K562 (cell line): ENCODE measurements at regions not wholly inside any gene's neighbourhood (a gene's known extent, or its start where the extent isn't known, plus 50 kb on each side); places are given as distances from the start of the nearest gene placed in this dataset.

ENCODE experiments used
- ATF4 ChIP-seq: fragments of 450-650 bp; formaldehyde crosslinking; IDR thresholded peaks from 2 replicates; pipeline ENCODE4 v1.4.0; 2022; ENCODE audit warnings: mild to moderate bottlenecking, moderate library complexity
- CBFA2T3 ChIP-seq: fragments of 450-650 bp; IDR thresholded peaks from 2 replicates; pipeline ENCODE4 v1.6.1; 2017
- EWSR1 ChIP-seq: fragments of 450-650 bp; IDR thresholded peaks from 2 replicates; pipeline ENCODE4 v1.6.1; 2018; ENCODE audit warnings: borderline replicate concordance, mild to moderate bottlenecking, low read depth, moderate library complexity; ENCODE audit not compliant: partially characterized antibody
- FOXA1 ChIP-seq: fragments of 450-650 bp; IDR thresholded peaks from 2 replicates; pipeline ENCODE4 v1.6.1; 2016; ENCODE audit warnings: mild to moderate bottlenecking, borderline replicate concordance
- FOXJ2 ChIP-seq: fragments of 200-800 bp; sonication (Bioruptor generic); IDR thresholded peaks from 2 replicates; pipeline ENCODE4 v1.6.1; 2016; ENCODE audit warnings: missing genetic modification characterization, missing compliant biosample characterization
- FOXM1 ChIP-seq, 2 experiments: fragments of 450-650 bp in 1 of 2; sonication (generic) in 1 of 2; formaldehyde crosslinking in 1 of 2; IDR thresholded peaks; 2 replicates each; pipeline versions ENCODE4 v1.6.1 to v1.9.0; 2017 to 2022; ENCODE audit warnings: low read depth in 2 of 2, mild to moderate bottlenecking in 2 of 2, missing genetic modification reagents in 1 of 2, moderate library complexity in 1 of 2
- JUNB ChIP-seq: fragments of 450-650 bp; formaldehyde crosslinking; conservative IDR thresholded peaks from 2 replicates; pipeline ENCODE4 v1.4.0; 2020; ENCODE audit warnings: mild to moderate bottlenecking
- JUND ChIP-seq, 2 experiments: IDR thresholded peaks; 2 replicates in 1 of 2; 3 replicates in 1 of 2; pipeline ENCODE4 v1.6.1; 2011; ENCODE audit warnings: borderline replicate concordance in 2 of 2, low read depth in 2 of 2, low read length in 2 of 2, improper control_type of control experiment in 1 of 2, missing biosample characterization in 1 of 2, missing genetic modification characterization in 1 of 2, missing genetic modification reagents in 1 of 2
- KLF6 ChIP-seq: fragments of 250-450 bp; sonication (Bioruptor Pico); IDR thresholded peaks from 2 replicates; pipeline ENCODE4 v1.4.0; 2020; ENCODE audit warnings: mild to moderate bottlenecking, moderate library complexity, borderline replicate concordance
- MTA2 ChIP-seq: fragments of 450-650 bp; IDR thresholded peaks from 2 replicates; pipeline ENCODE4 v1.6.1; 2016; ENCODE audit warnings: low read depth
- NCOR1 ChIP-seq: fragments of 450-650 bp; IDR thresholded peaks from 2 replicates; pipeline ENCODE4 v1.6.1; 2016; ENCODE audit warnings: mild to moderate bottlenecking, moderate library complexity
- NKRF ChIP-seq: fragments of 450-650 bp; IDR thresholded peaks from 2 replicates; pipeline ENCODE4 v1.6.1; 2016; ENCODE audit warnings: borderline replicate concordance
- NR1H2 ChIP-seq: sonication (generic); formaldehyde crosslinking; IDR thresholded peaks from 2 replicates; pipeline ENCODE4 v1.4.0; 2020; ENCODE audit warnings: mild to moderate bottlenecking, missing genetic modification reagents
- PHB ChIP-seq: fragments of 250-450 bp; sonication (Bioruptor Pico); IDR thresholded peaks from 2 replicates; pipeline ENCODE4 v1.5.0; 2021
- TBP ChIP-seq: optimal IDR thresholded peaks from 2 replicates; pipeline ENCODE3; 2011; ENCODE audit warnings: low read depth, low read length, improper control_type of control experiment
- TCF3 ChIP-seq: sonication (generic); formaldehyde crosslinking; IDR thresholded peaks from 2 replicates; pipeline ENCODE4 v1.4.0; 2020; ENCODE audit warnings: mild to moderate bottlenecking, missing genetic modification reagents
- ZNF311 ChIP-seq: fragments of 250-450 bp; sonication (Bioruptor Pico); IDR thresholded peaks from 2 replicates; pipeline ENCODE4 v1.4.0; 2020; ENCODE audit warnings: mild to moderate bottlenecking, moderate library complexity
- ZNF384 ChIP-seq: IDR thresholded peaks from 2 replicates; pipeline ENCODE4 v1.6.1; 2012; ENCODE audit warnings: low read depth, low read length, improper control_type of control experiment
- ZNF592 ChIP-seq: fragments of 450-650 bp; IDR thresholded peaks from 2 replicates; pipeline ENCODE4 v1.6.1; 2017; ENCODE audit warnings: antibody characterized with exemption, mild to moderate bottlenecking
- ZNF76 ChIP-seq: fragments of 250-450 bp; sonication (Bioruptor Pico); IDR thresholded peaks from 2 replicates; pipeline ENCODE4 v1.4.0; 2020; ENCODE audit warnings: mild to moderate bottlenecking, moderate library complexity, borderline replicate concordance
- ZNF778 ChIP-seq: fragments of 450-650 bp; formaldehyde crosslinking; IDR thresholded peaks from 2 replicates; pipeline ENCODE4 v1.4.0; 2020; ENCODE audit warnings: mild to moderate bottlenecking, moderate library complexity
- ZSCAN29 ChIP-seq: fragments of 450-650 bp; IDR thresholded peaks from 2 replicates; pipeline ENCODE4 v1.6.1; 2017

GRCh38 chr12:92416385-92416812, 270.8 kb upstream of the BTG1 start (continued):
- TF ChIP-seq JUND (IDR thresholded peaks at IDR 0.05; ENCODE audit: borderline replicate concordance, low read depth, low read length), result peak; percentile 16; the same call in 1 of the 2 replicates
- TF ChIP-seq JUND (tag; IDR thresholded peaks at IDR 0.05; ENCODE audit: borderline replicate concordance, low read depth, low read length), result no peak
- TF ChIP-seq TCF3 (CRISPR knock-in tag), result peak; percentile 60; the same call in 1 of the 2 replicates
- TF ChIP-seq JUNB (CRISPR knock-in tag), result no peak
- TF ChIP-seq TBP, result no peak
- no peak for TF ChIP-seq ZNF592
- TF ChIP-seq NR1H2 (CRISPR knock-in tag), result no peak
- TF ChIP-seq CBFA2T3, result peak; percentile 75
- no peak for TF ChIP-seq FOXJ2 (tag)
- TF ChIP-seq NKRF, result no peak
- 0 out of 2 replicates have a peak, but pooled peaks have one; percentile 31 for TF ChIP-seq NCOR1
- no peak for TF ChIP-seq KLF6 (CRISPR knock-in tag)
- no peak for TF ChIP-seq ZNF76
- TF ChIP-seq FOXM1 (IDR thresholded peaks at IDR 0.05; ENCODE audit: low read depth), result peak; percentile 38; the same call in 1 of the 2 replicates
- TF ChIP-seq FOXM1 (CRISPR knock-in tag; IDR thresholded peaks at IDR 0.05; ENCODE audit: low read depth), result no peak
- no peak for TF ChIP-seq ZNF311 (CRISPR knock-in tag)
- no peak for TF ChIP-seq EWSR1
- peak; percentile 31; the same call in 1 of the 2 replicates for TF ChIP-seq MTA2
- TF ChIP-seq ZSCAN29, result no peak
- TF ChIP-seq ATF4 (CRISPR knock-in tag), result no peak
- TF ChIP-seq ZNF778 (CRISPR knock-in tag), result no peak
- TF ChIP-seq ZNF384, result 0 out of 2 replicates have a peak, but pooled peaks have one; percentile 49
- no peak for TF ChIP-seq FOXA1
- TF ChIP-seq PHB (CRISPR knock-in tag), result no peak
